Left renal cortex interstitium (tissue), 4 donors: ENCODE measurements at regions not wholly inside any gene's neighbourhood (a gene's known extent, or its start where the extent isn't known, plus 50 kb on each side); places are given as distances from the start of the nearest gene placed in this dataset.

Experiments
- DNase-seq, 4 donors: peaks; one replicate each; pipeline ENCODE4 v3.0.0-alpha.2; 2013; ENCODE audit warnings: low read depth in 4 of 4, low spot score in 2 of 4, missing footprints in 1 of 4

DNA sequence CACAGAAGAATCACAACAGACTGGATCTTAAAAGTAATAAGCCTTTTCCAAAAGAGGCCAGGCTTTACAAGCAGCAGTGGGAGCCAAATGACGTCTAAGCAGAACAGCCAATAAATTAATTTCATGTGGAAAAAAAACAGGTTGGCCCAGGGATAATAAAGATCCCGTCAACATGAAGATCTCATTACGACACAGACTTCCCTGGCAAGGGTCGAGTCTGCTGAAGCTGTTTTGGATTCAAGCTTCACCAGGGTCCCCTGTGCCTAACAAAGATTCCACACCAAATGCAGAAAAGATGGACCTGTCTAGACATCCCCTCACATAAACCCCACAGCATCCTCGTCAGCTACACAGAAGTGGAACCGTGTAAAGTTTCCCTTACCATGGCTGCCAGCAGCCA, 215.1 kb upstream of the ZNF507 start:
- DNase-seq: no peak

DNA sequence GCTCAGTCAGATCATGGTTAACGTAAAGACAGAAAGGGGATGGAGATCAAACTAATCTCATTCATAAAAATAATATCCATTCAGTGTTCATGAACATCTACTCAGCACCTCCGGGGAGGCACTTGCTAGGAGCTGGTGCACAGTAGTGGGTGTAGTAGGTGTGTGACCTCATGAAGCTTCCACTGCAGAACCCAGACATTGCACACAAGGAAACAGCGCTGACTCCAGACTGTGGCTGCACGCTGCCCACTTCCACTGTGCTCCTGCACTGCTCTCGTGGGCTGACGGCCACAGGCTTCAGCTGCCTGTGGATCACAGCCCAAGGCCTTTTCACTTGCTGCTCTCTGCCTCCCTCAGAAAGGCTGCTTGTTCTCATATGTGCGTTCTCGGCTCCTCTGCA, 214.4 kb upstream of the ZNF507 start:
- no peak for DNase-seq

DNA sequence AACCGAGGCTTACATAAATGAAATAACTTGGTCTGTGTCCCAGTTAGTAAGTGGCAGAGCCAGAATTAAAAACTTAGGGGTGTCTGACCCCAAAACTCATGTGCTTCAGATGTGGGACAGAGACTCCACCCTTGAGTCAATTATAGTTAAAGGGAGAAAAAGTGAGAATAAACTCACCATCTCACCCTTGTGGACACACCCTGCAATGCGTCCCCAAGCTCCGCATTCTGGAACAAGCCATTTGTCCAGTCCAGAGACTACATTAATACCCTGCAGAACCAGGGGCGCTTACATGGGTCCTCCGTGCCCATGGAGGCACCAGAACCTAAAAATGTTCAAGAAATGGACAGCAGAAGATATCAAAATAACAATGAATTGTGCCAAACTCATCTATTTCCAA, 207.0 kb upstream of the ZNF507 start:
- DNase-seq: no peak

DNA sequence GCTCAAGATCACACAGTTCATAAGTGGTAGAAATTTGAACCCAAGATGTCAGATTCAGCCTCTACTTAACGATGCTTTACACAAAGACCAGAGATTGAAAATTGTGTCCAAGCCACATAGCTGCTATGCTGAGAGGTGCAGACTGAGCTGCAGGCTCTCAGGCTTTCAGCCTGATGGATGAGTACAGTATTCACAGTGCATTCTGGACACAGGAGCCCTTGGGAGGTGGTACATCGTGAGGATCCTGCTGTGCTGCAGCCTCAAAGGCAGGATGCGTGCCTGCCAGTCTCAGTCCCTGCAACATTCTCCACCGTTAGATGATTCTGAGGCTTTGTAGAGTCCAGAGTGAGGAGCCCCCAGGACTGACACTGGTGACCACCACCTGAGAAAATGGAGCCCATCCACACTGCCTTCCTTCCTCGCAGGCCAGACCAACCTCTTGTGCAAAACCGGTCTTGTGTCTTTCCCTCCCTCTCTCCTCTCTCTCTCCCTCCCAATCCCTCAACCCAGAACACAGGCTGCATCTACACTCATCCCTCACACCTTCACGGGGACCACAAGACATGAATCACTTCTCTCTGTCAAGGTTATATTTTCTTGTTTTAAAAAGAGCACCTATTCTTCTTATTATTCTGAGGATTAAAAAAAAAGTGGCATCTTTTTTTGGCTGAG, 203.4 kb upstream of the ZNF507 start:
- DNase-seq: no peak

DNA sequence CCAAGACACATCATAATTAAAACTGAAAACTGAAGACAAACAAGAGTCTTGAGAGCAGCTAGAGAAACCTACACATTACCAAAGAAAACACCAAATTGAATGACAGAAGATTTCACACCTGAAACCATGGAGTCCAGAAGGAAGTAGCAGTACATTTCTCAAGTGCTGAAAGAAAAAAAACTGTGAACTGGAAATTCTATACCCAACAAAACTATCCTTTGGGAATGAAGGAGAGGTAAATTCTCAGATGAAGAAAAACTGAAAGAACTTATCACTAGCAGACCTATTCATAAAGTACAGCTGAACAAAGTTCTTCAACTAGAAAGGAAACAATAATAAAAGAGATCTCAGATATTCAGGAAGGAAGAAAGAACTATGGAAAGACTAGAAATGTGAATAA, 198.7 kb upstream of the ZNF507 start:
- no peak for DNase-seq

DNA sequence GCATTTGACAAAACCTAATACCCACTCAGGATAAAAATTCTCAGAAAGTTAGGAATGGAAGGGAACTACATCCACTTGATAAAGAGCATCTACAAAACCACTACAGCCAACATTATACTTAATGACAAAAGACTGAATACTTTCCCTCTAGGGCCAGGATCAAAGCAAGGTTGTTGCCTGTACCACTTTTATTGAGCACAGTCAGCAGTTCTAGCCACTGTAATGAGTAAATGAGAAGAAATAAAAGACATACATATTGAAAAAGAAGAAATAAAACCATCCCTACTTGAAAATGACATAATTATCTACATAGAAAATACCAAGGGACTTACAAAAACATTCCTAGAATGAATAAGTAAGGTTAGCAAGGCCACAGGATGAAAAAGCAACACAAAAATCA, 194.8 kb upstream of the ZNF507 start:
- no peak for DNase-seq

DNA sequence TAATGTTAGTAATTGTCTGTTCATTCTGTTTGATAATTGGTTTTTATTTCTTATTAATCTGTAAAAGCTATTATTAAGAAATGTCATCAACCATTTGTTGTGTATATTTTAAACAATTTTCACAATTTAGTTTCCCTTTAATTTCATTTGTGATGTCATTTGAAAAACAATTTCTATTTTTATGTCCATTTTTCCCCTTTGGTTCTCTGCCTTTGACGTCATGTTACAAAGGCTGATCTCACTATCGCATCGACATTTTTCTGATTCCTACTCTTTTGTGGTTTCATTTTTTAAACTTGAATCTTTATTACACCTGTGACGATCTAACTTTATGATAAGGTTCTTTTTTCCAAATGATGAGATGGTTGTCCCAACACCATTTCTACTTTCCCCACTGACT, 191.0 kb upstream of the ZNF507 start:
- DNase-seq: no peak

DNA sequence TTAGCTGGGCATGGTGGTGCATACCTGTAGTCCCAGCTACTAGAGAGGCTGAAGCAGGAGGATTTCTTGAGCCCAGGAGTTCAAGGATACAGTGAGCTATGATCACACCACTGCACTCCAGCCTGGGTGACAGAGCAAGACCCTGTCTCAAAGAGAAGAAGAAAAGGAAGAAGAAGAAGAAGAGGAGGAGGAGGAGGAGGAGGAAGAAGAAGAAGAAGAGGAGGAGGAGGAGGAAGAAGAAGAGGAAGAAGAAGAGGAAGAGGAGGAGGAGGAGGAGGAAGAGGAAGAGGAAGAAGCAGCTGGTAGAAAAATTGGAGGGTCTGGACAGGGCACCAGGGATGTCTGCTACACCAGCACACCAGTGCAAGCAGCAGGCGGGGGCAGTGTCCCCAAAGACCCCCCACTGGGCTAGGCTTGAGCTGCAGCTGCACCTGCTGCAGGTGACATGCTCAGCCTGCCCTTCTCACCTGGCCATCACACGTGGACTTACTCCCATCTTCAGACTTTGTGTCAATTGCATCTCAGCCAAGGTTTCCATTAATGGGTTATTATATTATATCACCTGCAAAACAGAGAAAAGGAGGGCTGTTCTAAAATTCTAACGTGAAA, 180.9 kb upstream of the ZNF507 start:
- DNase-seq: no peak

DNA sequence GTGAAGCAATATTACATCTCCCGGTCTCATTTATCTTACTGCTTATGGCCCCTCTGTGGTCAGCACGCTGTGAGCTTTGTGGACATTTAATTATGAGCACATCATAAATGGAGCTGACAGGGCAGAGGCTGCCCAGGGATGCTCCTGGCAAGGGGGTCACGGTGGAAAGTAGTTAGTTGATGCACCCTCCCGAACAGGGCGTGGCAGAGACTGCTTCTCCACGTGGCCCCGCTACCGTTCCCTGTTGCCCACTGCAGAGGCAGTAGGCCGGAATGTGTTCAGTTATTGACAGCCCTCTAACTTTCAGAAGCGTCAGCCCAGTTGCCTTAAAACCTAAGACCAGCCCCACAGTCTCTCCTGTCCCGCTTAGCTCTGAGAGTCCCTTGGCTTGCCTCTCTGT, 180.3 kb upstream of the ZNF507 start:
- DNase-seq: no peak

DNA sequence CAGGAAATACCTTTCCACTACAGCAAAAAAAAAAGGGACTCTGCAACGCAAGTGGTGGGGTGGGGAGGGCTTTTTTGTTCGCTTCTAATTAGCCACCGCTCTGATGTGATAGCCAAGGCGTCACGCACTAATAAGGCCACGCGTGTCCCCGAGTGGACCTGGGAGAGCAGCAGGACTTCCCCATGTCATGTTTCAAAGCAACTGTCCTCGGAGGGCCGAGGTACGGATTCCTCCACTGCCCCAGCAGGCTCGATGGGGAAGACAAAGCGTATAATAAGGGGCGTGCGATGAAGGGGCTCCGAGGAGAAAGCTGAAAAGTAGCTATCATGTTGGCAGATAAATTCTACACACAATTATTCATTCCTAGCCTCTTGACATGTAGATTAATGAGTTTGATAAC, 179.7 kb upstream of the ZNF507 start:
- no peak for DNase-seq

DNA sequence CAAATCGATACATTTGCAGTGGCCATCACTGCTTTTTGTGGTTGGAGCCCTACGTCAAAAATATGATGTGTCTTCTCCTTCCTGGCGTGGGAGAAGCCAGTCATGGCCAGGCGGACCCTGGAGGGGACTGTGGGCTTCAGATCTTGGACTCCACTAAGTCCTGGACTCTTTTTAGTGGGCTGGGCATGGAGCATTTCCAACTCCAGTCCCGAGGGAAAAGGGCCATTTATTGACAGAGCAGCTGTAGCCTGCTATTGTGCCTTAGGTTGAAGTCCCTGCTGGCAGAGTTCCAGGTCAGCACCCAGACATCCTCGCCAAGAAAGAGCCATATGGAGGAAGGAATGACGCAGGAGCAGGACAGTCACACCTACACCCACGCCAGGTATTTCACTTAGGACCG, 179.2 kb upstream of the ZNF507 start:
- DNase-seq: no peak

DNA sequence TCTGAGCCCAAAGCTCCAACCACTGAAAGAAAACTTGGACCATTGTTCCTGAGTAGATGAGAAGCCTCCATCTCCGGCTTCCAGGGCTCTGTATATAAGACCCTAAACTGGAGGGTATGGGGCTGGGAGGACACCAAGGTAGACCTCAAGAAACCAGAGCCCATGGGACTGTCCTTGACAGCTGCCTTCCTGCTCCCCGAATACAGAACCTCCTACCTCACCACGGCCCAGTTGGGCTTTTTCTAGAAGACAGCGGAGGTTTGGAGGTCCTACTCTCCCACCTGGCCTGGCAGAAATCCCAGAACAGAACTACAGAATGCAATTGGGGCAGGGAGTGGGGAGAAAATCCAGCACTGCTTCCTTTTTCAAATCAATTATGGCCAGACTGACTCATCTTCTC, 177.3 kb upstream of the ZNF507 start:
- DNase-seq: no peak

DNA sequence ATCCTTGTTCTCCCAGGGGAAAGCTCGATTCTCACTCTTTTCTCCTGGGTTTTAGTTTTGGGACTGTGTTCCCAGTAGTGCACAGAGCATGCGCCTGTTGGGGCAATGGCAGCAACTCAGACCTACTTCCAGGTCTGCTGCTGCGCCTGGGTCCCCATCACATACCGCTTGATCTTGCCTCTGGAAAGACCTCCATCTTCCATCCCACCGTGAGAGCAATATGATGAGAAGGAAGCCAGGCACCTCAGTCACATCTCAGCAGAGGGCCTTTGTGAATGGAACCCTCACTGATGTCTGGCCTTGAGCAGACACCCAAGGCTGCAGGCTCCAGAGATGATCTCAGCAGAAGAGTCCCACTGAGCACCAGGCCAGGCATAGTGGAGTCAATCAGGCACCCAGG, 176.8 kb upstream of the ZNF507 start:
- no peak for DNase-seq

DNA sequence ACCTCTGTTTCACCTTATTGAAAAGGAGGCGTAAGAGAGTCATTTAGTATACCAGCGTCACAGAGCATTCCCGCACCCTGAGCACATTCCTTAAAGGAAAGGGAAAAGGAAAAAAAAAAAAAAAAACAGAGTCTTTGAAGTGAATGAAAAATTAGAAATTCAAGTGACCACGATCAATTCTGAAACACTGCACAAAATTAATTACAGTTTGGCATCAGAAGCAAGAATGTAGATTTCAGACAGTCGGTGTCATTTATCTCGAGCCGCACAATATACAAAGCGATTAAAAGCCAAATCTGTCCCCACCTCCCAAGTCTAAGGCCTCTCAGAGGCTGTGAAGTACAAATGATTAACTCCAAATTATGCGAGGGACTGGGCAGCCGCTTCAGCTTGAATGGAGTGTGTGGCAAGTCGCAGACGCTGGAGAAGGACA, 173.7 kb upstream of the ZNF507 start:
- no peak for DNase-seq

DNA sequence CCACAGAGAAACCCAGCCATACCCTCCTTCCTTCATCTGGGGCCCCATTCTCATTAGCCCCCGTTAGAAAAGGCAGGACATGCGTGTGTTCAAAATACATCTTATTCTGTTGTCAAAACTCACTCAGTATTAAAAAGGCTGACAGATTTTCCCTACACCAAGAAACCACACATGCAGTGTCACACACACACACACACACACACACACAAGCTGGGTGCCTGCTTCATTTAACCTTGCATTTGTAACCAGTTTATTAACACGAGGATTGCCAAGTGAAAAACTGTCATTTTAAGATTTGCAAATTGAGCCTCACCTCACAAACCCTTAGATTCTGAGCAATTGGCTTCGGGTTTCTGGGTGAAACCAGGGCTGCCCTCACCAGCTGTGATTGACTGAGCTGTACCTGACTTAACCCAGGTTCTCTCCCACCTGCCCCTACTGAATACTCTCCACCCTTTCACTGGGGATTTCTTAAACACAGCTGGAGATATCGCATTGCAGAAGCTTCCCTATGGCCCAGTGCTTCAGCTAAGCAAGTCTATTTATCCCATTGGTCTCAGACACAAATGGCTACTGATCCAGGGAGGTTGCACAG, 172.7 kb upstream of the ZNF507 start:
- DNase-seq: no peak

DNA sequence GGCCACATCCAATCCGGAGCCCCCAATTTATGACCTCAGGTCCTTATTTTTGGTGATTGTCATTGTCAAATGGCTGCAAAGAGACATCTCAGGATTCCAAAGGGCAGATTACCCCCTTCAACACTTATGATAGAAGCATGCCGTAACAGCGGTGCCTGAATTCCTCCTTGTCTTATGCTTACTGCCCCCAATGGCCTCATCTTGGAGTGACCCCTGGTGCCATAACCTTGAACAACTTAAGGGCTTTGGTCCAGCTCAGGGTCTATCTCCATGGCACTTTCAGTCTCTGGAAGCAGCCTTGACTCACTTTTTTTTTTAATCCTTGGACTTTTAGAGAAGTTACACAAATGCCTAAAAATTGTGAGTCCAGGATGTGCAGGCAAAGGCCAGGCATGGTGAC, 171.6 kb upstream of the ZNF507 start:
- DNase-seq: no peak

DNA sequence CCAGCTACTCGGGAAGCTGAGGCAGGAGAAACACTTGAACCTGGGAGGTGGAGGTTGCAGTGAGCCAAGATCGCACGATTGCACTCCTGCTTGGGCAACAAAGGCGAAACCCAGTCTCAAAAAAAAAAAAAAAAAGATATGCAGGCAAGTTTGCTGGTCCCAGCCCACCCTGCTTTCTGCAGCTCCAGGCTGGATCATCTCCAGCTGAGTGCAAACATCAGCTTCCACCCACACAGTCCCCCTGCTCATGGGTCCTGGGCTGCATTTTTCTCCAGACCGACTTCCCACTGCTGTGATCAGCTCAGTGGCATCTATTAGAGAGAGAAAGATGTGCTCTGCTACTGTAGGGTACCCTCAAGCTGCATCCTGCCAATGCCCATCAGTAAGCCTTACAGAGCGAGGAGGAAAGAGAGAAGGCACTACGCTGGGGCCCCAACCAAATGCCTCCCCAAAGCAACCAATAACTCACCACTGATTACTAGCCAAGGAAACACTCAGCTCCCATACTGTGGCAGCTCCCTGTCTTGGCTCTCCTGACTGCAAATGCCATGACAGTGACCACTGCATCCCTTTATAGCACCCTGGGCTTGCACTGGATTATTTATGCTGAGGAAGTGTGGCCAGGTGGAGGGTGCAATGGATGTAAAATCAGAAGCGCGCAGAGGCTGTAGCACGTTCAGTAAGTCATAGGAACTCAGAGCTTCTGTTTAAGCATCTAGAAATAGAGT, 170.9 kb upstream of the ZNF507 start:
- no peak for DNase-seq

DNA sequence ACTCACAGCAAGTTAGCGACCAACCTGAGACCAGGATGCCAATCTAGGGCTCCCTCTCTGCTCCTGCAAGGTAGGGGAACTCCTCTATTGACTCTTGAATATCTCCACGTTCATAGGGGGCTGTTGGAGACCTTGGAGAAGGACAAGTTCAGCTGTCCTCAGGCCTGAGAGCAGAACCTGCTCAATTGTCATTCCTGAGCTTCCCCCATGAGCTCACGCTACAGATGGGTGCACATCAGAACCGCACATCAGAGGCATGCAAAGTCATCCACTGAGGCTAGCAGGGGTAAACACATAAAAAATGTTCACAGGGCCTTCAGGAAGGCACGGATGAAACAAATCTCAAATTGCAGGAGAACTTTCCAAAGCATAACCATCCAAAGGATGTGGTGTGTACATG, 168.8 kb upstream of the ZNF507 start:
- no peak for DNase-seq

DNA sequence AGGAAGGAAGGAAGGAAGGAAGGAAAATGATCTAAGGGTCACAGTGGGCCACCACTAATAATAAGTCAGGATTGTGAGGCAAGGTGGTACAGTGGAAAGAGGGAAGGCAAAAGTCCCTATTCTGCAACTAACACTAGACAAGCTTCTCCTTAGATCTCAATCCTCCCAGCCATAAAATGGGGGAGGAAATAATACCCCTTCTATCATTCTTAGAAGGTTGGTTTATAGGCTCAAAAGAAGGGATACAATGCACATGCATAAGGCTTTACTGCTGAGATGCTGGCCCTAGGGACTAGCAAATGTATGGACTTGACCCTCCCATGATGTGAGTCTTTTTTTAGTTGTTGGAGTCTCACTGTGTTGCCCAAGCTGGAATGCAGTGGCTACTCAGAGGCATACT, 167.7 kb upstream of the ZNF507 start:
- DNase-seq: no peak

DNA sequence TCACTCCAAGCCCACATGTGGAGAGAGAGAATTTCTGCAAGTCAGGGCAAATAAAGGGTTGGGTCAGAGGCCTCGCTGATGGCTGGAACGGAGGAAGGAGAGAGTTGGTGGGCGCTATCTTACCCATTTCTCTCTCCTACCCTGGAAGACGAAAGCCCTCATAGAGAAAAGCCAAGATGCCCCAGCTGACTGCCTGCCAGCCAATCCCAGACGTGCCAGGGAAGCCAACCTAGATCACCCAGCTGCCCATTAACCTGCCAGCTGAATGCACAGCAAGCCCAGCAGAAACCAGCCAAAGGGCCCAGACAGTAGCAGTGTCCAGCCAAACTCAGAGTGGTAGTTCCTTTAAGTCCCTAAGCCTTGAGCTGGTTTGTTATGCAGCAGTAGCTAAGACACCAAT, 167.0 kb upstream of the ZNF507 start:
- no peak for DNase-seq

DNA sequence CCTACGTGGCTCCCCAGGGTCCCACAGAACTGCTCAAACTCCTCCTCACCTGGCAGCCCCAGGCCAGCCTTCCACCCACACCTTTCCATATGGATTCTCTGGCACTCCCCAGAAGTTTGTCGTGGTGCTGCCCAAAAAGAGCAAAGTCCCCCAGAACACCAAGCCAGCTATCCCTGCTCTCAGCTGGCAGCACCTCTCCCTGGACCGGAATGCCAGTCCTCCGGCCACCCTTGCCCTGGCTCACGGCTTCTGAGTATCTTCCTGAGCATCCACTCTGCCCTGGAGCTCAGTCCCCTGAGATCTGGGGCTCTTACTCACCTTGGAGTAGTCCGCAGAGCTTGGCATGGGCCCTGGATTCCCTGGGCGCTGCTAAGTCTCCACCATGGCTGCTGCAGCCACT, 166.5 kb upstream of the ZNF507 start:
- no peak for DNase-seq
